Activated B cell treated with CpG ODN at 0.5 μM for 24 hours (primary cell): ENCODE measurements at regions not wholly inside any gene's neighbourhood (a gene's known extent, or its start where the extent isn't known, plus 50 kb on each side); places are given as distances from the start of the nearest gene placed in this dataset.

ENCODE experiments used
- ATAC-seq: fragments of 200-7000 bp; cut with Tn5 transposase; one replicate; pipeline ENCODE4 v1.10.0; 2021; ENCODE audit warnings: low read depth, mild to moderate bottlenecking, moderate library complexity
- CTCF ChIA-PET: fragments of 350-600 bp; sonication (Branson Sonifier 250); formaldehyde crosslinking; loops from one replicate; lab custom pipeline; 2021; ENCODE audit warnings: antibody characterized with exemption; lab: Charles Lee
- POLR2A ChIA-PET: fragments of 350-600 bp; sonication (Branson Sonifier 250); formaldehyde crosslinking; loops from one replicate; lab custom pipeline; 2021; ENCODE audit warnings: antibody characterized with exemption; lab: Charles Lee
- DNase-seq: peaks from one replicate; pipeline ENCODE4 v3.0.0; 2022
- H3K27ac Mint-ChIP-seq: one replicate; pipeline ENCODE4 v1.8.0; 2020; ENCODE audit warnings: mixed read lengths
- H3K27me3 Mint-ChIP-seq: one replicate; pipeline ENCODE4 v1.8.0; 2021; ENCODE audit warnings: mixed read lengths
- H3K36me3 Mint-ChIP-seq: one replicate; pipeline ENCODE4 v1.8.0; 2021; ENCODE audit warnings: low read depth, mixed read lengths
- H3K4me1 Mint-ChIP-seq: one replicate; pipeline ENCODE4 v1.8.0; 2021; ENCODE audit warnings: mixed read lengths
- H3K4me3 Mint-ChIP-seq: one replicate; pipeline ENCODE4 v1.8.0; 2020; ENCODE audit warnings: mild to moderate bottlenecking, mixed read lengths
- H3K9me3 Mint-ChIP-seq: one replicate; pipeline ENCODE4 v1.8.0; 2020; ENCODE audit warnings: mixed read lengths
- intact Hi-C: fragments of 100-400 bp; cut with micrococcal nuclease; formaldehyde crosslinking; loops from one replicate; pipeline ENCODE4 v1.15.1; 2024
- TF ChIP-seq, protein P1 (sequence below): fragments of 200-600 bp; IDR thresholded peaks from one replicate; pipeline ENCODE4 v1.8.0; 2022; ENCODE audit warnings: antibody characterized with exemption, mild to moderate bottlenecking

DNA sequence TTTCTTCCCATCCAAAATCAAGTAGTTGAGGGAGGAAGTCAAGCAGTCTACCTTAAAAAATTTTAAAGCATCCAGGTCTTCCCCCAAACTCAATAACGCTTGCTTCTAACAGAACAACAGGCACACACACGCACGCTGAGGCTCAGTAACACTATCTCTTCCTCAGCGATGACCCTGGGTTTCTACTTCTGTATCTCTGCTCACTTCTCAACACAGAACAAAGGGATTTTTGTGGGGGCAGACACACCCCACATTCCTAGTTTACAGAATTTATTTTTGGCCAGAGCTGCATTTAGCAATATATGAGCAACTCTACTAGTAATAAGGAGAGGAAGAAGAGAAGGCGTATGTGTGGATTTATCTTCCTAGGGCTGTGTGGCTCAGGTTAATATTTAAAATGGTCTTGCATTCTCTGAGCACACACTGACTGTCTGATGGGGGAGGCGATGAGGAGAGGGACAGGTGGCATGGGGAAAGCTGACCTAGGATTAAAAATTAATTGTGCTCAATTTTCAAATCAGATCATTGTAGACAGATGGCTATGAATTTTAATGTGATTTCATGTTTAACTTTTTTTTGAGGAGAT, 71.3 kb upstream of the PPM1B start:
- peaks cover 5% of the 10 kb centered on the region for H3K9me3 Mint-ChIP-seq
- no peak for ATAC-seq
- H3K27ac Mint-ChIP-seq = no peak overlapping the region
- no peak for DNase-seq
- ChIA-PET CTCF (no interaction called here), POLR2A (no interaction called here)
- no peak overlapping the region for H3K4me3 Mint-ChIP-seq
- H3K36me3 Mint-ChIP-seq = no peaks in the 10 kb centered on the region
- H3K27me3 Mint-ChIP-seq = no peaks in the 10 kb centered on the region
- TF ChIP-seq, protein P1, sequence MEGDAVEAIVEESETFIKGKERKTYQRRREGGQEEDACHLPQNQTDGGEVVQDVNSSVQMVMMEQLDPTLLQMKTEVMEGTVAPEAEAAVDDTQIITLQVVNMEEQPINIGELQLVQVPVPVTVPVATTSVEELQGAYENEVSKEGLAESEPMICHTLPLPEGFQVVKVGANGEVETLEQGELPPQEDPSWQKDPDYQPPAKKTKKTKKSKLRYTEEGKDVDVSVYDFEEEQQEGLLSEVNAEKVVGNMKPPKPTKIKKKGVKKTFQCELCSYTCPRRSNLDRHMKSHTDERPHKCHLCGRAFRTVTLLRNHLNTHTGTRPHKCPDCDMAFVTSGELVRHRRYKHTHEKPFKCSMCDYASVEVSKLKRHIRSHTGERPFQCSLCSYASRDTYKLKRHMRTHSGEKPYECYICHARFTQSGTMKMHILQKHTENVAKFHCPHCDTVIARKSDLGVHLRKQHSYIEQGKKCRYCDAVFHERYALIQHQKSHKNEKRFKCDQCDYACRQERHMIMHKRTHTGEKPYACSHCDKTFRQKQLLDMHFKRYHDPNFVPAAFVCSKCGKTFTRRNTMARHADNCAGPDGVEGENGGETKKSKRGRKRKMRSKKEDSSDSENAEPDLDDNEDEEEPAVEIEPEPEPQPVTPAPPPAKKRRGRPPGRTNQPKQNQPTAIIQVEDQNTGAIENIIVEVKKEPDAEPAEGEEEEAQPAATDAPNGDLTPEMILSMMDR = no peak
- intact Hi-C loops = no loop called here
- H3K4me1 Mint-ChIP-seq = peaks cover 6% of the 10 kb centered on the region

DNA sequence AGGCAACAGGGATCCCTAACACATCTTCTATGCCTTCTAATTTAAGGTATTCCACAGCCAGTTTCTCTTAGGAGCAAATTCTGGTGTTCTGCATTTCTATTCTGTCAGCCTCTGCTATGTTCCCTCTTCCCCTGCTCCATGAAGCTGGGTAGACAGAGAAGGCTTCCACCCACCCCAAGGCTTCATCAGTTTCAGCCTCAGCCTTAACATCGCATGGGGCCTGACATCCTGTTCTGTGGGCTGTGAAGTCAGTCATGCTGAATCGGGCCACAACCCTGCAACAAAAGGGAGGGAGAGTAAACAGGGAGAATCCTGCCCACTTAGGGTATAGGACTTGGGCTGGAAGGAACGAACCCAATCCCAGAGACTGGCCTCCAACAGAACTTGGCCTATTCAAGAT, 70.6 kb upstream of the PPM1B start:
- ATAC-seq (no peak), DNase-seq (no peak)
- POLR2A ChIA-PET = no interaction called here
- Mint-ChIP-seq H3K4me3 (no peak overlapping the region), H3K27me3 (no peaks in the 10 kb centered on the region), H3K36me3 (no peaks in the 10 kb centered on the region), H3K9me3 (peaks cover 4% of the 10 kb centered on the region), H3K4me1 (peaks cover 6% of the 10 kb centered on the region), H3K27ac (no peak overlapping the region)
- CTCF ChIA-PET = no interaction called here
- TF ChIP-seq, protein P1 = no peak
- intact Hi-C loops = no loop called here

DNA sequence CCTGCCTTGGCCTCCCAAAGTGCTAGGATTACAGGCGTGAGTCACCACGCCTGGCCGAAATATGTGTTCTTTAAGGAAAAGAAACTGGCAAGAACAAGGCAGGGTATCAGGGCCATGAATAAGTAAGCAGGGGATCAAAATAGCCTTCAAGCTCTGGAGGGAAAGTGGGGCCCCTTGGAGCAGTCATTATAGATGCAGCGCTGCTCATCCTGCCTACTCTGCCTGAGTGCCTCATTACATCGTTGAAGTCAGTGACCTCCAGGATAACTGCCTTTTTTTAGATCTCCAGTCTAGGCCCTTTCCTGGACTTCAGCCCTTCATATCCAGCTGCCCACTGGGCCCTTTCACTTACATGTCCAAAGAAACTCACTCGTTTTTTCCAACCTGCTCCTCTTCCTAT, 69.8 kb upstream of the PPM1B start:
- Mint-ChIP-seq H3K9me3 (no peaks in the 10 kb centered on the region), H3K4me1 (peaks cover 6% of the 10 kb centered on the region), H3K27me3 (no peaks in the 10 kb centered on the region), H3K27ac (no peak overlapping the region), H3K36me3 (no peaks in the 10 kb centered on the region), H3K4me3 (no peak overlapping the region)
- CTCF ChIA-PET = no interaction called here
- no peak for ATAC-seq
- TF ChIP-seq, protein P1 = no peak
- POLR2A ChIA-PET = no interaction called here
- intact Hi-C loops = no loop called here
- no peak for DNase-seq

DNA sequence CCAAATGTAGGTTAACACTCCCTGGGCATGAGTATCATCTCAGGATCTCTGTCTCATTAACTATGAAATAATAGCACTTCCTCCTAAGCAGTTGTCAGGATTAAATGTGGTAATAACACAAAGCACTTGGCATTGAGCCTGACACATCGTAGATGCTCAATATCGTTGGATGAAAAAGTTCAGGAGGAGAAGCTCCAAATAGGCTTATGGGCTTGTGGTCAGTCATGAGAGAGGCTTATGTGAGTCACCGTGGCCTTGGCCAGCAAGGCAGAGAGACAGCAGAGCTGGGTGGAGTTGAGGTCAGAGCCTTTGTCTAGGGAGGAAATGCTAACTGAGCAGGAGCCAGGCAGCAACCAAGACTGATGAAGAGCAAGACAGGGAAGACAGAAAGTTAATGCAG, 68.3 kb upstream of the PPM1B start:
- no peaks in the 10 kb centered on the region for H3K9me3 Mint-ChIP-seq
- H3K4me1 Mint-ChIP-seq = peaks cover 6% of the 10 kb centered on the region
- no peaks in the 10 kb centered on the region for H3K27me3 Mint-ChIP-seq
- no peak overlapping the region for H3K4me3 Mint-ChIP-seq
- H3K36me3 Mint-ChIP-seq = no peaks in the 10 kb centered on the region
- ATAC-seq (no peak), DNase-seq (no peak)
- POLR2A ChIA-PET = no interaction called here
- TF ChIP-seq, protein P1 = no peak
- CTCF ChIA-PET = no interaction called here
- H3K27ac Mint-ChIP-seq = no peak overlapping the region
- intact Hi-C loops = no loop called here

GRCh38 chr2:44101246-44101645, 67.4 kb upstream of the PPM1B start:
- no peak for DNase-seq
- ChIA-PET POLR2A (no interaction called here), CTCF (no interaction called here)
- Mint-ChIP-seq H3K36me3 (no peaks in the 10 kb centered on the region), H3K4me3 (no peak overlapping the region), H3K4me1 (peaks cover 6% of the 10 kb centered on the region), H3K27me3 (no peaks in the 10 kb centered on the region), H3K27ac (no peak overlapping the region), H3K9me3 (no peaks in the 10 kb centered on the region)
- ATAC-seq = no peak
- TF ChIP-seq, protein P1 = no peak
- intact Hi-C loops = no loop called here
